DND-41 (cell line): ENCODE measurements at regions not wholly inside any gene's neighbourhood (a gene's known extent, or its start where the extent isn't known, plus 50 kb on each side); places are given as distances from the start of the nearest gene placed in this dataset.

Experiments used
- ATAC-seq: fragments of 200-7000 bp; cut with Tn5 transposase; 3 replicates; pipeline ENCODE4 v1.9.1; 2021; ENCODE audit warnings: low read depth; ENCODE audit not compliant: insufficient read depth
- DNase-seq: peaks from one replicate; pipeline ENCODE4 v3.0.0-alpha.2; 2020
- H2AFZ ChIP-seq: 2 replicates; pipeline ENCODE4 v1.6.0; 2012; ENCODE audit warnings: low read depth, low read length
- H3K27ac ChIP-seq: 2 replicates; pipeline ENCODE4 v1.5.1; 2012; ENCODE audit warnings: low read length, inconsistent platforms
- H3K27me3 ChIP-seq: fragments of 200-600 bp; sonication (generic); 2 replicates; pipeline ENCODE4 v1.6.0; 2012; ENCODE audit warnings: low read length, mild to moderate bottlenecking, inconsistent platforms; ENCODE audit not compliant: insufficient read depth, poor library complexity
- H3K36me3 ChIP-seq: 2 replicates; pipeline ENCODE4 v1.5.1; 2012; ENCODE audit warnings: low read length, inconsistent platforms; ENCODE audit not compliant: insufficient read depth
- H3K4me1 ChIP-seq: 2 replicates; pipeline ENCODE4 v1.5.1; 2012; ENCODE audit warnings: mild to moderate bottlenecking, low read length; ENCODE audit not compliant: insufficient read depth
- H3K4me2 ChIP-seq: 2 replicates; pipeline ENCODE4 v1.6.0; 2012; ENCODE audit warnings: mild to moderate bottlenecking, moderate library complexity, low read length, inconsistent platforms; ENCODE audit not compliant: insufficient read depth
- H3K4me3 ChIP-seq, 2 experiments: fragments of 200-600 bp in 1 of 2; shearing (Covaris generic) in 1 of 2; 2 replicates each; pipeline ENCODE4 v1.5.1; 2012 to 2016; ENCODE audit warnings: inconsistent platforms in 2 of 2, low read length in 2 of 2, mild to moderate bottlenecking in 2 of 2, low read depth in 1 of 2, moderate library complexity in 1 of 2
- H3K79me2 ChIP-seq: 2 replicates; pipeline ENCODE4 v1.6.0; 2012; ENCODE audit warnings: low read length, inconsistent platforms; ENCODE audit not compliant: insufficient read depth
- H3K9ac ChIP-seq: 2 replicates; pipeline ENCODE4 v1.6.0; 2012; ENCODE audit warnings: low read depth, mild to moderate bottlenecking, inconsistent platforms, low read length, moderate library complexity
- H3K9me3 ChIP-seq: 2 replicates; pipeline ENCODE4 v1.5.1; 2012; ENCODE audit warnings: low read length, moderate library complexity, mild to moderate bottlenecking, inconsistent platforms; ENCODE audit not compliant: insufficient read depth, severe bottlenecking
- H4K20me1 ChIP-seq: 2 replicates; pipeline ENCODE4 v1.6.0; 2012; ENCODE audit warnings: low read length; ENCODE audit not compliant: insufficient read depth
- CTCF ChIP-seq: IDR thresholded peaks from 2 replicates; pipeline ENCODE4 v1.5.1; 2012; ENCODE audit warnings: borderline replicate concordance, low read length, moderate library complexity, mild to moderate bottlenecking; ENCODE audit not compliant: poor library complexity, severe bottlenecking; ENCODE audit errors: extremely low read depth
- EZH2 ChIP-seq: IDR thresholded peaks from 3 replicates; pipeline ENCODE4 v1.6.1; 2012; ENCODE audit warnings: borderline replicate concordance, low read depth, mild to moderate bottlenecking, moderate library complexity, low read length, inconsistent platforms; ENCODE audit not compliant: severe bottlenecking

- Histone ChIP-seq H3K9ac (no peak overlapping the region), H3K27ac (no peak overlapping the region), H3K4me1 (no peaks in the 10 kb centered on the region), H3K79me2 (no peaks in the 10 kb centered on the region), H3K36me3 (no peaks in the 10 kb centered on the region), H3K9me3 (no peaks in the 10 kb centered on the region), H4K20me1 (no peaks in the 10 kb centered on the region), H3K27me3 (no peaks in the 10 kb centered on the region), H3K4me3 (no peak overlapping the region), H2AFZ (no peak overlapping the region), H3K4me2 (no peak overlapping the region)
- no peak for TF ChIP-seq CTCF
- TF ChIP-seq EZH2 = no peak
- ATAC-seq (no peak), DNase-seq (no peak)
Measured at GRCh38 chr10:78403781-78404180, 370.1 kb downstream of the RPS24 start.

GRCh38 chr10:78404296-78404695 is 370.6 kb downstream of the RPS24 start:
- H2AFZ ChIP-seq = no peak overlapping the region
- ATAC-seq (no peak), DNase-seq (no peak)
- H3K79me2 ChIP-seq = no peaks in the 10 kb centered on the region
- H3K9me3 ChIP-seq = no peaks in the 10 kb centered on the region
- no peaks in the 10 kb centered on the region for H3K27me3 ChIP-seq
- no peaks in the 10 kb centered on the region for H3K36me3 ChIP-seq
- no peak overlapping the region for H3K27ac ChIP-seq
- no peaks in the 10 kb centered on the region for H4K20me1 ChIP-seq
- H3K9ac ChIP-seq = no peak overlapping the region
- no peak overlapping the region for H3K4me2 ChIP-seq
- no peaks in the 10 kb centered on the region for H3K4me1 ChIP-seq
- TF ChIP-seq EZH2 (no peak), CTCF (no peak)
- no peak overlapping the region for H3K4me3 ChIP-seq

- no peaks in the 10 kb centered on the region for H4K20me1 ChIP-seq
- no peak overlapping the region for H3K4me3 ChIP-seq
- H3K9ac ChIP-seq = no peak overlapping the region
- DNase-seq (no peak), ATAC-seq (no peak)
- no peaks in the 10 kb centered on the region for H3K36me3 ChIP-seq
- H3K4me1 ChIP-seq = no peaks in the 10 kb centered on the region
- no peak for TF ChIP-seq CTCF
- no peak for TF ChIP-seq EZH2
- H3K9me3 ChIP-seq = no peaks in the 10 kb centered on the region
- H2AFZ ChIP-seq = no peak overlapping the region
- no peaks in the 10 kb centered on the region for H3K79me2 ChIP-seq
- no peaks in the 10 kb centered on the region for H3K27me3 ChIP-seq
- H3K27ac ChIP-seq = no peak overlapping the region
- no peak overlapping the region for H3K4me2 ChIP-seq
Measured at GRCh38 chr10:78405231-78405630, 371.6 kb downstream of the RPS24 start.

- H2AFZ ChIP-seq = no peak overlapping the region
- no peak overlapping the region for H3K4me3 ChIP-seq
- no peak for ATAC-seq
- H3K4me1 ChIP-seq = no peaks in the 10 kb centered on the region
- H3K9me3 ChIP-seq = no peaks in the 10 kb centered on the region
- DNase-seq = no peak
- no peaks in the 10 kb centered on the region for H4K20me1 ChIP-seq
- no peaks in the 10 kb centered on the region for H3K36me3 ChIP-seq
- H3K4me2 ChIP-seq = no peak overlapping the region
- H3K27ac ChIP-seq = no peak overlapping the region
- H3K9ac ChIP-seq = no peak overlapping the region
- no peaks in the 10 kb centered on the region for H3K27me3 ChIP-seq
- no peak for TF ChIP-seq EZH2
- no peak for TF ChIP-seq CTCF
- no peaks in the 10 kb centered on the region for H3K79me2 ChIP-seq
Measured at GRCh38 chr10:78405736-78406135, 372.1 kb downstream of the RPS24 start.
